Left ventricle myocardium inferior (tissue), 1 donor: ENCODE measurements at regions not wholly inside any gene's neighbourhood (a gene's known extent, or its start where the extent isn't known, plus 50 kb on each side); places are given as distances from the start of the nearest gene placed in this dataset.
A peak's percentile ranks its signal among the peaks of the same experiment; 100 is the strongest.

Source experiments
- DNase-seq: peaks from one replicate; pipeline ENCODE4 v3.0.0-alpha.2; 2020
- H3K27ac ChIP-seq: fragments of 200-600 bp; replicated peaks from 2 replicates; pipeline ENCODE4 v1.8.0; 2021
- H3K27me3 ChIP-seq: fragments of 200-600 bp; 2 replicates; pipeline ENCODE4 v1.8.0; 2021; ENCODE audit warnings: low read depth
- H3K36me3 ChIP-seq: fragments of 200-600 bp; 2 replicates; pipeline ENCODE4 v1.8.0; 2021
- H3K4me1 ChIP-seq: fragments of 200-600 bp; 2 replicates; pipeline ENCODE4 v1.8.0; 2021
- H3K4me3 ChIP-seq: fragments of 200-600 bp; 2 replicates; pipeline ENCODE4 v1.8.0; 2021; ENCODE audit warnings: mild to moderate bottlenecking, moderate library complexity
- H3K9me3 ChIP-seq: fragments of 200-600 bp; replicated peaks from 2 replicates; pipeline ENCODE4 v1.8.0; 2021
- intact Hi-C: fragments of 100-400 bp; cut with micrococcal nuclease; formaldehyde crosslinking; loops from one replicate; pipeline ENCODE4 v1.11.0; 2022
- TF ChIP-seq, protein P1 (sequence below): fragments of 200-600 bp; IDR thresholded peaks from 2 replicates; pipeline ENCODE4 v1.8.0; 2021; ENCODE audit warnings: antibody characterized with exemption, mild to moderate bottlenecking, borderline replicate concordance
- donor health status: DM: no; HTN: yes; CAD: no; lungs with severe emphysema.

DNA sequence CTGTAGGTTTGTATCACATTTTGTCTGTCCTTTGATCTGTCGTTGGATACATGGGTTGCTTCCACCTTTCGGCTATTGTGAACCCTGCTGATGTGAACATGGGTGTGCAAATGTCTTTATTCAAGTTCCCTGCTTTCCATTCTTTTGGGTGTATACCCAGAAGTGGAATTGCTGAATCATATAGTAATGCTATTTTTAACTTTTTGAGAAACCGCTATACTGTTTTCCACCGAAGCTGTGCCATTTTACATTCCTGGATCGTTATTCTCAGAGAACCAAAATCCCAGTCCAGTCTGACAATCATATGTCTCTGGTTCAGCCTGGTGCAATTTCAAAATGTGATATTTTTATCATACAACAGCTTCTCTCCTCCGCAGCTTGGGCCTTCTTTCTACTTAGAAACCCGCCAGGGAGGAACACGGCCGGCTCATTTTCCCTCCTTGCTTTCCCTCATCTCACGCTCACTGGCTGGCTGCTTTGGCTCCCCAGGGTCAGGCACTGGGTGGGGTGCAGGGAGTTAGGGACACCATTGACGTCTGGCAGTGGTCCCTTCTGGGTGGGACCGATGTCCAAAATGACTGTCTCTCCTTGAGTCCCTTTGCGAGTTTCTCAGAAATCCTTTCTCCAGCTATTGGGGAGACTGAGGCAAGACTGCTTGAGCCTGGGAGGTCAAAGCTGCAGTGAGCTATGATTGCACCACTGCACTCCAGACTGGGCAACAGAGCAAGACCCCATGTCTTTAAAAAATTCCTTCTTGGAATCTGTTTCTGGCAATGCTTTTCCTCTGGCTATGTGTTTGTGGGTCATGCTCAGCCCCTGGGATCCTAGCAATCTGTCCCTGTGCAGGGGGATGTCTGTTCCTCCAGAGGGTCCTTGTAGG, 73.5 kb upstream of the AKT3 start:
- TF ChIP-seq, protein P1, sequence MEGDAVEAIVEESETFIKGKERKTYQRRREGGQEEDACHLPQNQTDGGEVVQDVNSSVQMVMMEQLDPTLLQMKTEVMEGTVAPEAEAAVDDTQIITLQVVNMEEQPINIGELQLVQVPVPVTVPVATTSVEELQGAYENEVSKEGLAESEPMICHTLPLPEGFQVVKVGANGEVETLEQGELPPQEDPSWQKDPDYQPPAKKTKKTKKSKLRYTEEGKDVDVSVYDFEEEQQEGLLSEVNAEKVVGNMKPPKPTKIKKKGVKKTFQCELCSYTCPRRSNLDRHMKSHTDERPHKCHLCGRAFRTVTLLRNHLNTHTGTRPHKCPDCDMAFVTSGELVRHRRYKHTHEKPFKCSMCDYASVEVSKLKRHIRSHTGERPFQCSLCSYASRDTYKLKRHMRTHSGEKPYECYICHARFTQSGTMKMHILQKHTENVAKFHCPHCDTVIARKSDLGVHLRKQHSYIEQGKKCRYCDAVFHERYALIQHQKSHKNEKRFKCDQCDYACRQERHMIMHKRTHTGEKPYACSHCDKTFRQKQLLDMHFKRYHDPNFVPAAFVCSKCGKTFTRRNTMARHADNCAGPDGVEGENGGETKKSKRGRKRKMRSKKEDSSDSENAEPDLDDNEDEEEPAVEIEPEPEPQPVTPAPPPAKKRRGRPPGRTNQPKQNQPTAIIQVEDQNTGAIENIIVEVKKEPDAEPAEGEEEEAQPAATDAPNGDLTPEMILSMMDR: no peak
- no peak overlapping the region for H3K27ac ChIP-seq
- intact Hi-C loops: no loop called here

GRCh38 chr1:243921111-243921510, 71.1 kb upstream of the AKT3 start:
- TF ChIP-seq, protein P1: no peak
- Histone ChIP-seq H3K27me3 (peaks cover 37% of the 10 kb centered on the region), H3K9me3 (no peaks in the 10 kb centered on the region), H3K4me1 (peaks cover 21% of the 10 kb centered on the region), H3K27ac (no peak overlapping the region), H3K36me3 (no peaks in the 10 kb centered on the region), H3K4me3 (no peak overlapping the region)
- intact Hi-C loops: no loop called here
- no peak for DNase-seq

More for the DNA sequence above, 73.5 kb upstream of the AKT3 start:
- DNase-seq: no peak
- Histone ChIP-seq H3K36me3 (no peaks in the 10 kb centered on the region), H3K4me1 (no peaks in the 10 kb centered on the region), H3K27me3 (peaks cover 13% of the 10 kb centered on the region), H3K4me3 (no peak overlapping the region), H3K9me3 (no peaks in the 10 kb centered on the region)

DNA sequence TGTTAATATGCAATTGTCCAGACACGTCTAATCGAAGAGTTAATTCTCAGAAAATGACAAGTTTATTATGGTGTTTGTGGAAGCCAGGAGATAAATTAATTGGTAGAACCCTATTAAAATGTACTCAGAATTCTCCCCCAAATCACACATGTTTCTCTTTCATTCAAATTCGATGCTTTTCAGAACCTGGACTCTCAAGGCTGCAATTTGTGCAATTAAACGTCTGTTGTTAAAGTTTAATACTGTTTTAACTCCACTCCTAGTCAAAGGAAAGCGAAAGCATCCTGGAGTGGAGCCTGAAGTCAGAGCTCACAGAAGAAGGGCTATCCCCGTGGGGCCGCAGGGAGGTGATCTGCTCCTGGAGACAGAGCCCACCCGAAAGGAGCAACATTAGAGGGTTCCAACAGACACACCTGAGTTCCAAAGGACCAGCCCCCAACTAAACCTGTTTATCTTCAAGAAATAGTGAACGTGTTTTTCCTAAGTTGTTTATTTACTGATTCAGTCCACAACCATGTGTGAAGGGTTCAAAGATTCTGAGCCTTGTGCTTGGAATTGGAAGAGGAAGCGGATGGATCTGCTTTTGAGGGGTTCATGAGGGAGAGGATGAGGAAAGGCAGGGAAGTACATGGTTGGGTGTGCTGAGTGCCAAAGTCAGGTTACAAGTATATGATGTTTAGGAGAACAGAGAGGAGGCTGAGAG, 68.0 kb upstream of the AKT3 start:
- H3K27ac ChIP-seq: peak overlapping the region; percentile 38

DNA sequence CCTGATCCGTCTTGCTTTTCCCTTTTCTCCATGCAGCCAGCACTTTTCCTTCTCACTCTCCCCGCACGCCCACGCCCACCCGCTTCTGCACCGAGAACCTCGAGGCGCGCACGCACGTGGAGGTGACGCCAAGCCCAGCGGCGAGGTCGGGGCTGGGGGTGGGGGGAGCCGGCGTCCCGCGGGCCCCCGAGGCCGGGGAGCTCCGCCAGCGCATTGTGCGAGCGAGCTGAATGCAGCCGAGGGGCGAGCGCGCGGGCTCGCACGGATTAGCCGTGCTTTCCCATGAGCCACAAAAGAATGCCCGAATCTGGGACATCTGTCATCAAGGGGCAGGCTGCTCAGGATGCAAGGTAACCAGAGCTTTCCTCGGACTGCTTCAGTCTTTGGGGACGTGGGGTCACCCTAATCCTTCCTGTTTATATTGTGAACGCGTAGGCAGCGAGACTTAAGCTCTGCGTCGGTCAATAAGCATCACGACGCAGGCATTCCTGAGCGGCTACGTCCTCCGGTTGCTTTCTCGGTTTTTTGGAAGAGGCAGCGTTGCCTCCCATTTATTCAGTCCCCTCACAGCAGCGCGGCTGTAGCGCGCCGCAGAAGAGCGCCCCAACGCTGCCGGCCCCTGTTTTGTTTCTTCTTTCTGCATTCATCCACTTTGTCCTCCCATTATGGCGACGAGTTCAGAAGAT, 67.3 kb upstream of the AKT3 start:
- no peaks in the 10 kb centered on the region for H3K9me3 ChIP-seq
- H3K4me3 ChIP-seq: peak overlapping the region; percentile 66
- peak overlapping the region; percentile 38 for H3K27ac ChIP-seq
- H3K27me3 ChIP-seq: peaks cover 68% of the 10 kb centered on the region
- TF ChIP-seq, protein P1: peak; percentile 9
- peaks cover 21% of the 10 kb centered on the region for H3K4me1 ChIP-seq
- H3K36me3 ChIP-seq: no peaks in the 10 kb centered on the region
- DNase-seq: peak; percentile 21
- intact Hi-C loops: no loop called here

More for the DNA sequence above, 68.0 kb upstream of the AKT3 start:
- Histone ChIP-seq H3K27me3 (peaks cover 68% of the 10 kb centered on the region), H3K4me1 (peaks cover 21% of the 10 kb centered on the region), H3K36me3 (no peaks in the 10 kb centered on the region), H3K4me3 (peak overlapping the region; percentile 66), H3K9me3 (no peaks in the 10 kb centered on the region)
- TF ChIP-seq, protein P1: no peak
- intact Hi-C loops: no loop called here
- peak; percentile 15 for DNase-seq

GRCh38 chr1:243916160-243916559, 66.1 kb upstream of the AKT3 start:
- H3K4me1 ChIP-seq: peaks cover 21% of the 10 kb centered on the region
- H3K27me3 ChIP-seq: peaks cover 68% of the 10 kb centered on the region
- no peak overlapping the region for H3K4me3 ChIP-seq
- no peak overlapping the region for H3K27ac ChIP-seq
- H3K9me3 ChIP-seq: no peaks in the 10 kb centered on the region
- intact Hi-C loops: no loop called here
- H3K36me3 ChIP-seq: no peaks in the 10 kb centered on the region
- TF ChIP-seq, protein P1: no peak
- no peak for DNase-seq
